ENCODE measurements at regions not wholly inside any gene's neighbourhood (a gene's known extent, or its start where the extent isn't known, plus 50 kb on each side); places are given as distances from the start of the nearest gene placed in this dataset.

DNA sequence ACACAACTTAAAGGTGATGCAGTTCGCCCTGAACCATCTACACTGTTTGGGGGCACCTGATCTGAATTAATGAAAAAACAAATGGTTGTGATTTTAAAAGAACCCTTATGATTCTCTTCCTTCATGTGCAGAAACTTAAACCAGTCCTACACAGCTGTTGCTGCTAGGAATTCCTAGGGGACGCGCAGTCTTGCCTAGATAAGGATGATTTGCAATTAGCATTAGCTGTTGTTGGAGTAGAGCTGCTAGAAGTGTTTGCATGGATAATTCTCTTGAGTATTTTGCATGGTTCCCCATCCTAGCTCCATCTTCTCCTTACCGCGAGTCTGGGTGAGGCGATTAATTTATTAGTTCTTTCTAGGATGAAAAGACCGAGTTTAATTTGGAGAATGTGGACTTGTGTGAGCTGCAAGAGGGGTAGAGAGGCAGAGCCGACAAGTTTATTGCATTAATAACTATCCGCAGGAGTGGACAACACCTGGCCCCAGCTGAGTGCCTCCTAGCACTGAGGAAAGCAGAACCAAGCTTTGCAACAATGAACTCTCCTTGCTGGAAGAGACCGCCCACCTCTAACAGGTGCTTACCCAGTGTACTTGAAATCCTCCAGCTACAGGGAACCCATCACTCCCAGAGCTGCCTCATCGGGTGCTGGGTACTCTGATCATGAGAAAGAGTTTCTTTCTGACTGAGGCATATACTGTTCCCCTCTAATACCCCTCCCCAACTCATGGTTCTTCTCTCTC is 75.0 kb upstream of the WNT7A start:
- no peak for DNase-seq

- DNase-seq, result no peak
These were observed 74.4 kb upstream of the WNT7A start for GRCh38 chr3:13954266-13954665.

DNA sequence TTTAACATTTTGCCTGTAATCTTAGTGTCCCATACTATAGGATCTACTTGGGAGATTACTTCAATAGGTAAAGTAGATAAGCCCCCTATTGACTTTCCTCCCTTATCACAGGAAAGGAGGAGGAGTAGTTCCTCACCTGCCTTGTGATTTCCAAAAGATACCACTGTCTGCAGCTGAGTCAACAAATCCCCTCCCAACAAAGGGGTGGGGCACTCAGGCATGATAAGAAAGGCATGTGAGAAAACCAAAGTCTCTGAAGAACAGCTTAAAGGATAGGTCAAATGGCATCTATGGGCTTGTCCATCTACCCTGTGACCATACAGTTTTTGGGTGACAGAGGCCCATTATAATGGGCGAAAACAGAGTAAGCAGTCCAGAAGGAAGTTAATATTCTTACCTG is 71.3 kb upstream of the WNT7A start:
- DNase-seq, result no peak

DNA sequence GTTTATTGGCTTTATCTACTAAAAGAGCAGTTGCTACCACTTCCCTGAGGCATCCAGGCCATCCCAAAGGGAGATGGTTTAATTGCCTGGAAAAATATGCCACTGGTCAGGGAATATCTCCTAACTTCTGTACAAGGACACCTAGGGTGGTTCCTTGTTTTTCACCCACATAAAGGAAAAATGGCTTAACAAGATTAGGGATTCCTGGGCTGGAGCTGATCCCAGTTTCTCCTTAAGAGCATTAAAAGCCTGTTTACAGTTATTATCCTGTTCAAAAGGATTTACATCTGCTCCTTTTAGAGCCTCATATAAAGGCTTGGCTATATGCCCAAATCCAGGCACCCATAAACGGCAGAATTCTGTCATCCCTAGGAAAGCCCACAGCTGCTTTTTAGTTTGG is 70.2 kb upstream of the WNT7A start:
- DNase-seq, result no peak

DNA sequence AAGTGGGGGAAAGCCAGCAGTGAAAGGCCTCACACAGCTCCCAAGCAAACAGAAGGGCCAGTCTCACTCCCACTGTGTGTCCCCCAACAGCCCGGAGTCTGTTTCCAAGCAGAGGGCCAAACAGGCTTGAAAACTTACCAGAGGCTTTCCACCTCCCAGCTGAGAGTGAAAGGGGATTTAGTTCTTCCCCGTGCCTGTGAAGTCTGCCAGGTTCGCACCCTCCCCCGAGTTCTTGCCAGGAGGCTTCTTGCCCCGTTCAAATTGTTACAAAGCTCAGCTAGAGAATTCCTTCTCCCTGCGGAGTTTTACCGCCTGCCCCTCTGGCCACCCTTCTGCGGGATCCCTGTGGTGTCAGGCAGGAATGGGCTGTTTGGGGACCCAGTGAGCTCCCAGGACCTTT is 68.0 kb upstream of the WNT7A start:
- DNase-seq, result no peak

- no peak for DNase-seq
These were observed 59.3 kb upstream of the WNT7A start for GRCh38 chr3:13939206-13939605.

DNA sequence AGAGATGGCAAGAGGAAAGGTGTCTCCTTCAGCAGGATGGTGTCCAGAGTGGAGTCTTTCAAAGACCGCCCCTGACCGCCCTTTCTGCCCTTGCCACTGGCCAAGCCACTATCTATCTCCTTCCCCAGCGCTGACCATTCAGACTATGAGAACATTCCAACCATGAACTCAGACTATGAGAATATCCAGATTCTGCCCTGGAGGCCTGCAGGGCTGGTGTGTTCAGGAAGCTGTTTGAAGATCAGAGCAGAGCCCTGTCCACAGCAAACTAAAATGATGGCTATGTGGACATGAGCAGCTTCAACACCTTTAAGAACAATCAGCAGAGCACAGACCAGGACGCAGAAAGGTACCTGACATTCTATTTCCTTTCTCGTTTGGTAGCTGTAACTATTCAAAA is 57.3 kb upstream of the WNT7A start:
- no peak for DNase-seq

DNA sequence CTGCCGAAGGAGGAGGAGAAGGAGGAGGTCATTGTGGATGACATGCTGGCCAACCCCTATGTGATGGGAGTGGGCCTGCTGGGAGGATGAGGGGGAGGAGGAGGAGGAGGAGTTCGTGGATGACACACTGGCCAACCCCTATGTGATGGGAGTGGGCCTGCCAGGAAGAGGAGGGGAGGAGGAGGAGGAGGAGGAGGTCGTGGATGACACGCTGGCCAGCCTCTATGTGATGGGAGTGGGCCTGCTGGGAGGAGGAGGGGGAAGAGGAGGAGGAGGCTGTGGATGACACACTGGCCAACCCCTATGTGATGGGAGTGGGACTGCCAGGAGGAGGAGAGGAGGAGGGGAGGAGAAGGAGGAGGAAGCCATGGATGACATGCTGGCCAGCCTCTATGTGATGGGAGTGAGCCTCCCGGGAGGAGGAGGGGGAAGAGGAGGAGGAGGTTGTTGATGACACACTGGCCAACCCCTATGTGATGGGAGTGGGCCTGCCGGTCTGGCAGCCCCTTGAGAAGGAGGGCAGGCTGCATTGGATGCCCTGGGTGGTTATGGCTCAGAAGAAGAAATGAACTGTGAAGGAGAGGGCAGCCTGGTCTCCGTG is 55.7 kb upstream of the WNT7A start:
- DNase-seq, result no peak

- no peak for DNase-seq
These were observed 54.9 kb upstream of the WNT7A start for GRCh38 chr3:13934813-13935212.

GRCh38 chr3:13934315-13934714 is 54.4 kb upstream of the WNT7A start:
- no peak for DNase-seq

- peak; percentile 2 for DNase-seq
These were observed 52.9 kb upstream of the WNT7A start for GRCh38 chr3:13932578-13933295.

GRCh38 chr3:13931172-13931571 is 51.3 kb upstream of the WNT7A start:
- no peak for DNase-seq

Data from stimulated activated CD4-positive, alpha-beta T cell treated with anti-CD3 and anti-CD28 coated beads, Interleukin-1b, Interleukin-23, amount 100 ng/mL, for 48 hours (primary cell).